Endothelial cell of umbilical vein (primary cell): ENCODE measurements at regions not wholly inside any gene's neighbourhood (a gene's known extent, or its start where the extent isn't known, plus 50 kb on each side); places are given as distances from the start of the nearest gene placed in this dataset.

Source experiments
- CTCF ChIP-seq, 2 donors: IDR thresholded peaks; 1 replicate in 1 of 2; 2 replicates in 1 of 2; pipeline ENCODE4 v1.5.1; 2011; ENCODE audit warnings: low read length in 2 of 2, mild to moderate bottlenecking in 2 of 2, moderate library complexity in 2 of 2, control low read depth in 1 of 2, inconsistent platforms in 1 of 2, low read depth in 1 of 2; ENCODE audit not compliant: insufficient read depth in 1 of 2; ENCODE audit errors: extremely low read depth in 1 of 2
- EZH2 ChIP-seq: IDR thresholded peaks from 2 replicates; pipeline ENCODE4 v1.6.1; 2012; ENCODE audit warnings: borderline replicate concordance, low read depth, mild to moderate bottlenecking, moderate library complexity, low read length, inconsistent platforms; ENCODE audit not compliant: severe bottlenecking
- MAX ChIP-seq: IDR thresholded peaks from 2 replicates; pipeline ENCODE4 v1.6.1; 2011; ENCODE audit not compliant: insufficient read depth, insufficient read length
- POLR2A ChIP-seq: IDR thresholded peaks from 2 replicates; pipeline ENCODE4 v1.6.1; 2012; ENCODE audit warnings: low read depth, mild to moderate bottlenecking, control low read depth, low read length
- POLR2AphosphoS5 ChIP-seq: IDR thresholded peaks from 2 replicates; pipeline ENCODE4 v1.6.1; 2012; ENCODE audit warnings: low read depth, mild to moderate bottlenecking, control low read depth, low read length, moderate library complexity; ENCODE audit not compliant: insufficient read depth

GRCh38 chr10:94131885-94132284 is 138.2 kb downstream of the PLCE1 start:
- TF ChIP-seq CTCF (IDR thresholded peaks at IDR 0.05; ENCODE audit: extremely low read depth in 1 of 2, insufficient read depth in 1 of 2, low read depth in 1 of 2, low read length in 2 of 2), result no peak
- no peak for TF ChIP-seq POLR2A
- no peak for TF ChIP-seq EZH2
- no peak for TF ChIP-seq POLR2AphosphoS5
- TF ChIP-seq MAX, result no peak
